GM12875 (cell line): ENCODE measurements at regions not wholly inside any gene's neighbourhood (a gene's known extent, or its start where the extent isn't known, plus 50 kb on each side); places are given as distances from the start of the nearest gene placed in this dataset.

Source experiments
- H3K4me3 ChIP-seq: one replicate; pipeline ENCODE4 v1.5.1; 2011; ENCODE audit warnings: low read depth, low read length, control low read depth
- TF ChIP-seq, protein P1 (sequence below): IDR thresholded peaks from 2 replicates; pipeline ENCODE4 v1.5.1; 2011; ENCODE audit warnings: low read depth, mild to moderate bottlenecking, control low read depth, inconsistent platforms, low read length, moderate library complexity, borderline replicate concordance; ENCODE audit not compliant: insufficient read depth

DNA sequence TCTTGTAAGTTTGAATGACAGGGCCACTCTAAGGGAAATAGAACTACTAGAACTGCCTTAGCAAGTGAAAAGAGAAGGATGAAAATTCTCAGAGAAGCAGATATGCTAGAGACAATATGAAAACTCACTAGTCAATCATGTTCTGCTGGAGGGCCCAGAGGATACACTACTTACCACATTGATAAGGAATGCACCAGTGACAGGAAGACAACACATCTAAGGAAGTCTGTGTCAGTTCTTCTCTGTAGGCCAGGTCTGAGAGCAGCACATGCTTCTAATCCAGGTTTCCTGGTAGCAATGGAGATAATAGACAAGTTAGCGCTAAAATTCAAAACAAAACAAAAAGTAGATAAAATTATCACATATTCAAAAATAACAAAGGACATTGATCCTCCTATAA, 235.2 kb upstream of the AKR1E2 start:
- TF ChIP-seq, protein P1, sequence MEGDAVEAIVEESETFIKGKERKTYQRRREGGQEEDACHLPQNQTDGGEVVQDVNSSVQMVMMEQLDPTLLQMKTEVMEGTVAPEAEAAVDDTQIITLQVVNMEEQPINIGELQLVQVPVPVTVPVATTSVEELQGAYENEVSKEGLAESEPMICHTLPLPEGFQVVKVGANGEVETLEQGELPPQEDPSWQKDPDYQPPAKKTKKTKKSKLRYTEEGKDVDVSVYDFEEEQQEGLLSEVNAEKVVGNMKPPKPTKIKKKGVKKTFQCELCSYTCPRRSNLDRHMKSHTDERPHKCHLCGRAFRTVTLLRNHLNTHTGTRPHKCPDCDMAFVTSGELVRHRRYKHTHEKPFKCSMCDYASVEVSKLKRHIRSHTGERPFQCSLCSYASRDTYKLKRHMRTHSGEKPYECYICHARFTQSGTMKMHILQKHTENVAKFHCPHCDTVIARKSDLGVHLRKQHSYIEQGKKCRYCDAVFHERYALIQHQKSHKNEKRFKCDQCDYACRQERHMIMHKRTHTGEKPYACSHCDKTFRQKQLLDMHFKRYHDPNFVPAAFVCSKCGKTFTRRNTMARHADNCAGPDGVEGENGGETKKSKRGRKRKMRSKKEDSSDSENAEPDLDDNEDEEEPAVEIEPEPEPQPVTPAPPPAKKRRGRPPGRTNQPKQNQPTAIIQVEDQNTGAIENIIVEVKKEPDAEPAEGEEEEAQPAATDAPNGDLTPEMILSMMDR: no peak
- no peak overlapping the region for H3K4me3 ChIP-seq

DNA sequence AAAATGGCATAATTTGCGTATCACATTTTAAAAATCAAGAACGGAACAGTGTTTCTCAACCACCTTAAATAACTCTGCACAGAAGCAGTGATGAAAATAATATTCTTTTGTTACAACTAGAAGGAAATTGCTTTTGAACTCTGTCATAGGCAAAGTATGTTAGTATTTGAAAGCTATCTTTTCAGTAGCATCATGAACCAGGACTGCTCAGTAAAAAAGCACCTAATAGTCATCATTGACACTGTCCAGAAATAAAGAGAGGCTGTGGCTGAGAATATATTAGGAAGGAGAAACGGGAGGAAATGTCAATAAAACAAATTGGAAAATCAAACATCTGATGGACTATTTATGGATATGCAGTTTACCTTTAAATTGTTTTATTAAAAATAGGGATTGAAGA, 237.2 kb upstream of the AKR1E2 start:
- TF ChIP-seq, protein P1: no peak
- H3K4me3 ChIP-seq: no peak overlapping the region

- TF ChIP-seq, protein P1: no peak
- no peak overlapping the region for H3K4me3 ChIP-seq
Observed at GRCh38 chr10:4587466-4587865, 238.5 kb upstream of the AKR1E2 start.

DNA sequence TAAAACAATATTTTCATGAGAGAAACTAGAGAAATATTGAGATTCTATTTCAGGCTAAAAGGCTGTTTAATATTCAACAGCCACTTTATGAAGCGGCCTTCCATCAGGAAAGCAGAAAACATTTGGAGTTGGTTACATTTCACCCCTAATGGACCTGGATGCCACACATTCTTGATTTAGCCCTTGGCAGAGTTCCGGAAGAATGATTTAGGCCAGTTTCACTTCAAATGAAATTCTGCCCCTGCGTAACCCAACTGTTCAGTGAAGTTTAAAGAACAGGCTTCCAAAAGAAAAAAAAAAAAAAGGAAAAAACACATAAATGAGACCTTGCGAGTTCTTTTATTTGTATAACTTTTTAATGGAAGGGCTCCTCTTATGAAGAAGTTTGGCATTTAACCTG, 239.2 kb upstream of the AKR1E2 start:
- TF ChIP-seq, protein P1: no peak
- H3K4me3 ChIP-seq: no peak overlapping the region

GRCh38 chr10:4581929-4582328, 244.1 kb upstream of the AKR1E2 start:
- no peak overlapping the region for H3K4me3 ChIP-seq
- TF ChIP-seq, protein P1: no peak

DNA sequence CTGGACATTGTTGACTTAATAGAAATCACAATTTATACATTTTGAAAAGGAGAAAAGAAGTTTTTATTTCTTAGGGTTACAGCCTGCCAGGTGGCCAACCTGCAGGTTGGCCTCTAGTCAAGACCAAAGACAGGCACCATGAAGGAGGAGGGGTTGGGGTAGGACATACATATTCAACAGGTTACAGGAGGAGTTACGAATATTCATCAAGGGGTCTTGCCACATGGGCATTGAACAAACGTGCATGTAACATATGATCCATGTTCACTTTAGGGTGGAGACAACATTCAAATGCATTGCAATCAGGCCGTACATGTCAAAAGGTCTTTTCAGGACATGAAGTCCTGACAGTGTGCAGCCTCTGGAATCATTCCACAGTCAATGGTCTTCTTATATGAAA, 246.2 kb upstream of the AKR1E2 start:
- TF ChIP-seq, protein P1: no peak
- no peak overlapping the region for H3K4me3 ChIP-seq

GRCh38 chr10:4576206-4576605, 249.8 kb upstream of the AKR1E2 start:
- H3K4me3 ChIP-seq: no peak overlapping the region
- TF ChIP-seq, protein P1: no peak
